IPS-18a (cell line): ENCODE measurements at regions not wholly inside any gene's neighbourhood (a gene's known extent, or its start where the extent isn't known, plus 50 kb on each side); places are given as distances from the start of the nearest gene placed in this dataset.

ENCODE experiments used
- H3K27ac ChIP-seq: one replicate; pipeline ENCODE4 v1.5.1; 2013; ENCODE audit warnings: low read length
- H3K27me3 ChIP-seq: one replicate; pipeline ENCODE4 v1.6.1; 2013; ENCODE audit warnings: mild to moderate bottlenecking, low read length; ENCODE audit not compliant: control insufficient read depth, insufficient read depth
- H3K36me3 ChIP-seq: one replicate; pipeline ENCODE4 v1.6.1; 2013; ENCODE audit warnings: low read depth, low read length; ENCODE audit not compliant: control insufficient read depth
- H3K4me1 ChIP-seq: one replicate; pipeline ENCODE4 v1.6.1; 2013; ENCODE audit warnings: low read depth, low read length; ENCODE audit not compliant: control insufficient read depth
- H3K4me3 ChIP-seq: one replicate; pipeline ENCODE4 v1.5.1; 2013; ENCODE audit warnings: low read length
- H3K9ac ChIP-seq: one replicate; pipeline ENCODE4 v1.6.1; 2013; ENCODE audit warnings: mild to moderate bottlenecking, low read length, moderate library complexity
- H3K9me3 ChIP-seq: one replicate; pipeline ENCODE4 v1.6.1; 2013; ENCODE audit warnings: low read depth, low read length; ENCODE audit not compliant: control insufficient read depth

- no peak overlapping the region for H3K27ac ChIP-seq
- H3K36me3 ChIP-seq, result no peaks in the 10 kb centered on the region
These were observed 2045.7 kb upstream of the TENM3 start for GRCh38 chr4:180197471-180197870.

GRCh38 chr4:180203349-180203748 lies 2039.9 kb upstream of the TENM3 start:
- Histone ChIP-seq H3K4me3 (no peak overlapping the region), H3K27ac (no peak overlapping the region), H3K27me3 (no peaks in the 10 kb centered on the region), H3K9ac (no peak overlapping the region), H3K36me3 (no peaks in the 10 kb centered on the region), H3K4me1 (no peaks in the 10 kb centered on the region), H3K9me3 (no peaks in the 10 kb centered on the region)

More at GRCh38 chr4:180197471-180197870, 2045.7 kb upstream of the TENM3 start:
- H3K4me3 ChIP-seq, result no peak overlapping the region
- no peaks in the 10 kb centered on the region for H3K4me1 ChIP-seq
- no peaks in the 10 kb centered on the region for H3K9me3 ChIP-seq
- H3K9ac ChIP-seq, result no peak overlapping the region
- H3K27me3 ChIP-seq, result no peaks in the 10 kb centered on the region

- Histone ChIP-seq H3K27ac (no peak overlapping the region), H3K9ac (no peak overlapping the region), H3K27me3 (no peaks in the 10 kb centered on the region), H3K9me3 (no peaks in the 10 kb centered on the region), H3K36me3 (no peaks in the 10 kb centered on the region), H3K4me1 (no peaks in the 10 kb centered on the region), H3K4me3 (no peak overlapping the region)
These were observed 2037.9 kb upstream of the TENM3 start for GRCh38 chr4:180205276-180205675.

GRCh38 chr4:180207921-180208320 lies 2035.3 kb upstream of the TENM3 start:
- H3K4me1 ChIP-seq, result no peaks in the 10 kb centered on the region
- no peak overlapping the region for H3K27ac ChIP-seq
- no peaks in the 10 kb centered on the region for H3K27me3 ChIP-seq
- H3K9ac ChIP-seq, result no peak overlapping the region
- no peaks in the 10 kb centered on the region for H3K36me3 ChIP-seq
- H3K4me3 ChIP-seq, result no peak overlapping the region
- H3K9me3 ChIP-seq, result no peaks in the 10 kb centered on the region

GRCh38 chr4:180217070-180217469 lies 2026.1 kb upstream of the TENM3 start:
- H3K4me3 ChIP-seq, result no peak overlapping the region
- no peaks in the 10 kb centered on the region for H3K9me3 ChIP-seq
- H3K27ac ChIP-seq, result no peak overlapping the region
- H3K9ac ChIP-seq, result no peak overlapping the region
- no peaks in the 10 kb centered on the region for H3K4me1 ChIP-seq
- no peaks in the 10 kb centered on the region for H3K36me3 ChIP-seq
- H3K27me3 ChIP-seq, result no peaks in the 10 kb centered on the region

- Histone ChIP-seq H3K9me3 (no peaks in the 10 kb centered on the region), H3K4me3 (no peak overlapping the region), H3K9ac (no peak overlapping the region), H3K36me3 (no peaks in the 10 kb centered on the region), H3K27ac (no peak overlapping the region), H3K4me1 (no peaks in the 10 kb centered on the region), H3K27me3 (no peaks in the 10 kb centered on the region)
These were observed 2024.1 kb upstream of the TENM3 start for GRCh38 chr4:180219080-180219479.

- no peak overlapping the region for H3K4me3 ChIP-seq
- H3K9me3 ChIP-seq, result no peaks in the 10 kb centered on the region
- no peaks in the 10 kb centered on the region for H3K36me3 ChIP-seq
- no peaks in the 10 kb centered on the region for H3K27me3 ChIP-seq
- H3K9ac ChIP-seq, result no peak overlapping the region
- H3K4me1 ChIP-seq, result no peaks in the 10 kb centered on the region
- H3K27ac ChIP-seq, result no peak overlapping the region
These were observed 2017.2 kb upstream of the TENM3 start for GRCh38 chr4:180225977-180226376.

- Histone ChIP-seq H3K9me3 (no peaks in the 10 kb centered on the region), H3K27ac (no peak overlapping the region), H3K4me1 (peaks cover 3% of the 10 kb centered on the region), H3K9ac (no peak overlapping the region), H3K36me3 (no peaks in the 10 kb centered on the region), H3K27me3 (no peaks in the 10 kb centered on the region), H3K4me3 (no peak overlapping the region)
These were observed 2008.5 kb upstream of the TENM3 start for GRCh38 chr4:180234730-180235129.

GRCh38 chr4:180240670-180241069 lies 2002.5 kb upstream of the TENM3 start:
- Histone ChIP-seq H3K36me3 (no peaks in the 10 kb centered on the region), H3K9ac (no peak overlapping the region), H3K27ac (no peak overlapping the region), H3K4me3 (no peak overlapping the region), H3K4me1 (peaks cover 3% of the 10 kb centered on the region), H3K9me3 (no peaks in the 10 kb centered on the region), H3K27me3 (no peaks in the 10 kb centered on the region)

GRCh38 chr4:180253419-180253818 lies 1989.8 kb upstream of the TENM3 start:
- H3K27me3 ChIP-seq, result no peaks in the 10 kb centered on the region
- H3K9ac ChIP-seq, result no peak overlapping the region
- no peak overlapping the region for H3K4me3 ChIP-seq
- H3K9me3 ChIP-seq, result no peaks in the 10 kb centered on the region
- H3K27ac ChIP-seq, result no peak overlapping the region
- H3K36me3 ChIP-seq, result no peaks in the 10 kb centered on the region
- H3K4me1 ChIP-seq, result no peaks in the 10 kb centered on the region

- Histone ChIP-seq H3K4me3 (no peak overlapping the region), H3K36me3 (no peaks in the 10 kb centered on the region), H3K27ac (no peak overlapping the region), H3K4me1 (peaks cover 4% of the 10 kb centered on the region), H3K9me3 (no peaks in the 10 kb centered on the region), H3K9ac (no peak overlapping the region), H3K27me3 (no peaks in the 10 kb centered on the region)
These were observed 1981.9 kb upstream of the TENM3 start for GRCh38 chr4:180261346-180261745.

GRCh38 chr4:180280076-180280475 lies 1963.1 kb upstream of the TENM3 start:
- no peak overlapping the region for H3K27ac ChIP-seq
- no peaks in the 10 kb centered on the region for H3K36me3 ChIP-seq
- H3K4me3 ChIP-seq, result no peak overlapping the region
- H3K4me1 ChIP-seq, result no peaks in the 10 kb centered on the region
- no peak overlapping the region for H3K9ac ChIP-seq
- no peaks in the 10 kb centered on the region for H3K27me3 ChIP-seq
- H3K9me3 ChIP-seq, result no peaks in the 10 kb centered on the region
